Neuronal stem cell (in vitro differentiated cells): ENCODE measurements at regions not wholly inside any gene's neighbourhood (a gene's known extent, or its start where the extent isn't known, plus 50 kb on each side); places are given as distances from the start of the nearest gene placed in this dataset.

Experiments
- DNase-seq: peaks from one replicate; pipeline ENCODE4 v3.0.0-alpha.2; 2013; ENCODE audit warnings: low spot score
- H2AFZ ChIP-seq: one replicate; pipeline ENCODE4 v1.6.1; 2013; ENCODE audit warnings: mild to moderate bottlenecking, low read length, inconsistent platforms
- H2AK5ac ChIP-seq: 2 replicates; pipeline ENCODE4 v1.6.1; 2013; ENCODE audit warnings: low read depth, mild to moderate bottlenecking, inconsistent platforms, low read length, moderate library complexity, mixed read lengths
- H2BK120ac ChIP-seq: 2 replicates; pipeline ENCODE4 v1.6.1; 2013; ENCODE audit warnings: low read depth, mild to moderate bottlenecking, inconsistent platforms, low read length, moderate library complexity, mixed read lengths
- H2BK12ac ChIP-seq: one replicate; pipeline ENCODE4 v1.6.1; 2013; ENCODE audit warnings: low read length, inconsistent platforms
- H2BK15ac ChIP-seq: 2 replicates; pipeline ENCODE4 v1.6.1; 2013; ENCODE audit warnings: mild to moderate bottlenecking, low read length, inconsistent platforms, mixed read lengths
- H2BK5ac ChIP-seq: one replicate; pipeline ENCODE4 v1.6.1; 2013; ENCODE audit warnings: inconsistent platforms, mild to moderate bottlenecking, low read length, moderate library complexity
- H3K14ac ChIP-seq: one replicate; pipeline ENCODE4 v1.6.1; 2013; ENCODE audit warnings: low read length, inconsistent platforms
- H3K18ac ChIP-seq: 2 replicates; pipeline ENCODE4 v1.6.1; 2013; ENCODE audit warnings: low read length, inconsistent platforms
- H3K23ac ChIP-seq: 2 replicates; pipeline ENCODE4 v1.6.1; 2013; ENCODE audit warnings: low read depth, mild to moderate bottlenecking, mixed read lengths, low read length, inconsistent platforms; ENCODE audit not compliant: poor library complexity
- H3K27ac ChIP-seq: replicated peaks from 3 replicates; pipeline ENCODE4 v1.5.1; 2013; ENCODE audit warnings: low read length, inconsistent platforms
- H3K27me3 ChIP-seq, 3 experiments: 2 replicates each; pipeline ENCODE4 v1.6.1; 2013; ENCODE audit warnings: low read length in 3 of 3, mild to moderate bottlenecking in 2 of 3, inconsistent platforms in 1 of 3, low read depth in 1 of 3, mixed read lengths in 1 of 3, moderate library complexity in 1 of 3; ENCODE audit not compliant: control insufficient read depth in 3 of 3, insufficient read depth in 3 of 3
- H3K36me3 ChIP-seq, 2 donors: replicated peaks in 1 of 2; 2 replicates each; pipeline ENCODE4 v1.6.1; 2013; ENCODE audit warnings: low read length in 2 of 2; ENCODE audit not compliant: control insufficient read depth in 2 of 2, insufficient read depth in 2 of 2
- H3K4ac ChIP-seq: 2 replicates; pipeline ENCODE4 v1.6.1; 2013; ENCODE audit warnings: inconsistent platforms, mild to moderate bottlenecking, low read length, moderate library complexity
- H3K4me1 ChIP-seq, 2 donors: 1 replicate in 1 of 2; 2 replicates in 1 of 2; pipeline ENCODE4 v1.6.1; 2013; ENCODE audit warnings: low read length in 2 of 2, low read depth in 1 of 2; ENCODE audit not compliant: control insufficient read depth in 2 of 2, insufficient read depth in 1 of 2
- H3K4me2 ChIP-seq: one replicate; pipeline ENCODE4 v1.6.1; 2013; ENCODE audit warnings: mild to moderate bottlenecking, low read length, inconsistent platforms; ENCODE audit not compliant: insufficient read depth, poor library complexity, severe bottlenecking
- H3K4me3 ChIP-seq, 2 donors: 2 replicates each; pipeline ENCODE4 v1.5.1; 2013; ENCODE audit warnings: low read length in 2 of 2, mild to moderate bottlenecking in 2 of 2, inconsistent platforms in 1 of 2, moderate library complexity in 1 of 2
- H3K79me1 ChIP-seq: one replicate; pipeline ENCODE4 v1.6.1; 2013; ENCODE audit warnings: low read depth, mild to moderate bottlenecking, inconsistent platforms, low read length, moderate library complexity
- H3K9ac ChIP-seq: one replicate; pipeline ENCODE4 v1.6.1; 2013; ENCODE audit warnings: mild to moderate bottlenecking, low read depth, low read length, inconsistent platforms; ENCODE audit not compliant: poor library complexity
- H3K9me3 ChIP-seq, 2 donors: replicated peaks in 1 of 2; 2 replicates each; pipeline versions ENCODE3 to v1.6.1; 2013; ENCODE audit warnings: low read length in 2 of 2, mild to moderate bottlenecking in 2 of 2, inconsistent platforms in 1 of 2, low read depth in 1 of 2, mixed read lengths in 1 of 2, moderate library complexity in 1 of 2; ENCODE audit not compliant: control insufficient read depth in 2 of 2, insufficient read depth in 1 of 2
- H4K8ac ChIP-seq: one replicate; pipeline ENCODE4 v1.6.1; 2013; ENCODE audit warnings: low read depth, mild to moderate bottlenecking, inconsistent platforms, low read length, moderate library complexity
- H4K91ac ChIP-seq: one replicate; pipeline ENCODE4 v1.6.1; 2013; ENCODE audit warnings: low read length, low read depth, mild to moderate bottlenecking, inconsistent platforms; ENCODE audit not compliant: poor library complexity
- WGBS, 2 donors: extraction: QIAGEN DNeasy Blood & Tissue Kit; methylation state at CpG; one replicate each; pipeline ENCODE4 v1.1.7; 2013; ENCODE audit warnings: missing lambda C conversion rate in 2 of 2, mixed read lengths in 1 of 2; ENCODE audit not compliant: insufficient read length in 2 of 2, insufficient replicate concordance in 1 of 2; ENCODE audit errors: extremely low coverage in 2 of 2; 5-methylcytosine and 5-hydroxymethylcytosine counted together

DNA sequence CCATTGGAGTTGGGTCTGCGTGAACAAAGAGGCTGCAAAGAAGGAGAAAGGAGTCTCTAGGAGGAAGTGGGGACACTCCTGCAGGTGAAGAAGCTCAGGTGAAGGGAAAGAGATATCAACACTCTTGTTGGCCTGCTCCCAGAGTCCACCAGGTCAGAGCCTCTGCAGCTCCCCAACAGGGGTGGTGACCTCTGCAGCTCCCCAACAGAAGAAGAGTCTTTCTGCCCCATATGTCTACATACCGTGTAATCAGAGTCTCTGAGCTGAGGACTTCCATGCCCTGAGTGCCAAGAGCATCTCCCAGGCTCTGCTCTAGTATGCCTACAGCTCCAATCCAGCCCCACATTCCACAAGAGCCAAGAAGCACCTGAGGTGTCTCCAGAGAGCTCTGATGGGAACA lies 67.4 kb upstream of the TRPC7 start:
- no CpG with 5 or more reads among the region's 2 CpGs for WGBS, 2 donors
- no peaks in the 10 kb centered on the region for H3K79me1 ChIP-seq

DNA sequence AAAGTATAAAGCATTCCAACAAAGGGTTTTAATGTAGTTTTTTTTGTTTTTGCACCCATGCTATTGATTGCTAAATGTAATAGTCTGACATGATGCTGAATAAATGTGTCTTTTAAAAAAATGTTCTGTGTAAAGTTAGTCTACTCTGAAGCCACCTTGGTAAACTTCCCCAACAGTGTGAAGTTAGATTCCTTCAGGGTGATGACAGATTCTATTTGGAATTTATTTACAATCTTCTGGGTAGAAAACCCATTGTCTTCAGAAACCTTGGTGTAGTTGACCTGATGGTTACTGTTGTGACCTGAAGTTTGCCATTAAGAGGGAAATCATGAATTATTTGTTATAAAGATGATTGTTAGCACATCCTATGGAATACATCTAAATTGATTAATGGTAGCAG lies 64.7 kb upstream of the TRPC7 start:
- Histone ChIP-seq H3K27me3 (no peaks in the 10 kb centered on the region), H2BK15ac (no peak overlapping the region)

More for the DNA sequence above, 67.4 kb upstream of the TRPC7 start:
- Histone ChIP-seq H2BK15ac (no peak overlapping the region), H3K18ac (no peak overlapping the region), H2BK5ac (no peak overlapping the region), H2BK120ac (no peak overlapping the region), H4K91ac (no peak overlapping the region), H3K23ac (no peak overlapping the region), H3K4me1 (no peaks in the 10 kb centered on the region), H3K27ac (no peak overlapping the region), H3K9ac (no peak overlapping the region), H3K9me3 (no peaks in the 10 kb centered on the region), H3K4ac (no peak overlapping the region), H2BK12ac (no peak overlapping the region), H2AFZ (no peak overlapping the region), H4K8ac (no peak overlapping the region), H3K4me3 (no peak overlapping the region), H3K36me3 (no peaks in the 10 kb centered on the region), H3K4me2 (no peak overlapping the region), H3K14ac (no peak overlapping the region), H3K27me3 (no peaks in the 10 kb centered on the region), H2AK5ac (no peak overlapping the region)
- DNase-seq, result no peak

DNA sequence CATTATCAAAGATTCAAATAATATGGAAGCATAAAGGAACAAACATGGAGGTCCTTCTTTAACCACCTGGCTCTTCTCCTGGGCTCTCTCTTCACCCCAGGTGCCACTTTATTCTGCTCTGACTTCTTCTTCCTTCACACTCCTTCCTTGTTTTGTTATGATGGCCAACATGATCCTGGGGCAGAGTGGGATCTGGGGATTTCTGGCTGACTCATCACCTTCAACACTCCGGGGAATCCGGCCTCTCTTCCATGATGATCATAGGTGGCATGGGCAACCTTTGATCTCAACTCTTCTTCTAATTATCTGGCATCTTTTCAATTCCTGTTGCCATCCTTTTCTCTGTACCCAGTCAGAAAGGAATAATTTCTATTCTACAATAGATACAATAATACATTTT lies 62.1 kb upstream of the TRPC7 start:
- no peaks in the 10 kb centered on the region for H3K9me3 ChIP-seq
- no peak overlapping the region for H3K4me2 ChIP-seq
- H3K23ac ChIP-seq, result no peak overlapping the region
- no peak overlapping the region for H2AFZ ChIP-seq
- no CpG with 5 or more reads among the region's 2 CpGs for WGBS, 2 donors
- H3K79me1 ChIP-seq, result no peaks in the 10 kb centered on the region
- H3K18ac ChIP-seq, result no peak overlapping the region
- H3K4ac ChIP-seq, result no peak overlapping the region
- no peak overlapping the region for H4K91ac ChIP-seq
- no peaks in the 10 kb centered on the region for H3K4me1 ChIP-seq
- H3K27ac ChIP-seq, result no peak overlapping the region
- DNase-seq, result no peak
- H3K14ac ChIP-seq, result no peak overlapping the region
- H2AK5ac ChIP-seq, result no peak overlapping the region
- no peak overlapping the region for H2BK120ac ChIP-seq
- H2BK5ac ChIP-seq, result no peak overlapping the region
- H3K27me3 ChIP-seq, result no peaks in the 10 kb centered on the region
- no peak overlapping the region for H2BK15ac ChIP-seq
- H3K9ac ChIP-seq, result no peak overlapping the region
- no peaks in the 10 kb centered on the region for H3K36me3 ChIP-seq
- H2BK12ac ChIP-seq, result no peak overlapping the region
- no peak overlapping the region for H3K4me3 ChIP-seq
- H4K8ac ChIP-seq, result no peak overlapping the region

More for the DNA sequence above, 64.7 kb upstream of the TRPC7 start:
- Histone ChIP-seq H2BK120ac (no peak overlapping the region), H2BK12ac (no peak overlapping the region), H3K9ac (no peak overlapping the region), H4K91ac (no peak overlapping the region), H3K23ac (no peak overlapping the region), H2AFZ (no peak overlapping the region), H3K4me1 (no peaks in the 10 kb centered on the region), H3K4me2 (no peak overlapping the region), H2BK5ac (no peak overlapping the region), H3K14ac (no peak overlapping the region), H3K4me3 (no peak overlapping the region), H3K36me3 (no peaks in the 10 kb centered on the region), H3K79me1 (no peaks in the 10 kb centered on the region), H4K8ac (no peak overlapping the region), H3K18ac (no peak overlapping the region), H3K9me3 (no peaks in the 10 kb centered on the region), H3K27ac (no peak overlapping the region), H2AK5ac (no peak overlapping the region), H3K4ac (no peak overlapping the region)
- no peak for DNase-seq

DNA sequence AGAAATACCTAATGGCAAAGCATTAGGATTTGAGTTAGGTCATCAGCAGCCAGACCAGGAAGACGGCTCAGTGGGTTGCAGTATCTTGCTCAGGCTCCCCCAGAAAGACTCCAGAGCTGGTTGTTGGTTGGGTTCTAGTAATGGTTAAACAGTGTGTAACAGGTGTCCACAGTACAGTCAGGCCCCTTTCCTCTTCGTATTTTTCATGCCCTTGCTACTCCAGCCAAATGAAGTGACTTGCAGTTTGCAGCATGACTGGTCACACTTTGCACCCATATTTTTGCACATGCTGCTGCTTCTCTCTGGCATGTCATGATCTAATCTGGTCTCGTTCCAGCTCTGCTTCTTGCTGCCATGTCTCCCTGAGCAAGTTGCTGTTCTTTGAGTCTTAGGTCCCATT lies 60.6 kb upstream of the TRPC7 start:
- Histone ChIP-seq H3K18ac (no peak overlapping the region), H2BK15ac (no peak overlapping the region), H2BK120ac (no peak overlapping the region), H2BK12ac (no peak overlapping the region), H4K91ac (no peak overlapping the region), H3K36me3 (no peaks in the 10 kb centered on the region), H3K4me1 (no peaks in the 10 kb centered on the region), H2AK5ac (no peak overlapping the region), H3K4ac (no peak overlapping the region), H2AFZ (no peak overlapping the region), H3K4me3 (no peak overlapping the region), H3K79me1 (no peaks in the 10 kb centered on the region), H3K4me2 (no peak overlapping the region), H4K8ac (no peak overlapping the region), H3K27me3 (no peaks in the 10 kb centered on the region), H3K27ac (no peak overlapping the region), H2BK5ac (no peak overlapping the region), H3K23ac (no peak overlapping the region), H3K9me3 (no peaks in the 10 kb centered on the region), H3K9ac (no peak overlapping the region), H3K14ac (no peak overlapping the region)
- no peak for DNase-seq
- WGBS, 2 donors, result no CpG with 5 or more reads among the region's 3 CpGs
